ENCODE measurements at regions not wholly inside any gene's neighbourhood (a gene's known extent, or its start where the extent isn't known, plus 50 kb on each side); places are given as distances from the start of the nearest gene placed in this dataset.

- Histone ChIP-seq H2AFZ (ENCODE audit: low read depth, low read length) (no peak overlapping the region), H3K79me2 (ENCODE audit: insufficient read depth, low read length) (no peaks in the 10 kb centered on the region), H3K9ac (ENCODE audit: low read length) (no peak overlapping the region), H4K20me1 (ENCODE audit: insufficient read depth, low read length) (no peaks in the 10 kb centered on the region), H3K36me3 (ENCODE audit: insufficient read depth, low read length) (no peaks in the 10 kb centered on the region), H3K4me2 (ENCODE audit: low read length) (no peak overlapping the region), H3K27me3 (ENCODE audit: insufficient read depth, low read length) (no peaks in the 10 kb centered on the region), H3K4me3 (ENCODE audit: insufficient read depth, low read depth, low read length) (no peak overlapping the region), H3K4me1 (ENCODE audit: insufficient read depth, low read length) (no peaks in the 10 kb centered on the region), H3K9me3 (ENCODE audit: insufficient read depth, low read depth, low read length) (no peaks in the 10 kb centered on the region), H3K27ac (ENCODE audit: low read depth, low read length) (no peak overlapping the region)
- no peaks in the 10 kb centered on the region for H3K4me1 Mint-ChIP-seq (ENCODE audit: low read depth, unreplicated experiment)
- H3K4me3 Mint-ChIP-seq (ENCODE audit: unreplicated experiment) = no peak overlapping the region
- no peak for DNase-seq (ENCODE audit: low read depth)
- H3K36me3 Mint-ChIP-seq (ENCODE audit: low read depth, unreplicated experiment) = no peaks in the 10 kb centered on the region
- TF ChIP-seq EZH2 (IDR thresholded peaks at IDR 0.05; ENCODE audit: insufficient read depth, low read length) (no peak), CTCF (IDR thresholded peaks at IDR 0.05; ENCODE audit: insufficient read depth, low read depth, low read length) (no peak)
- no peaks in the 10 kb centered on the region for H3K27me3 Mint-ChIP-seq (ENCODE audit: low read depth, unreplicated experiment)
- H3K9me3 Mint-ChIP-seq (ENCODE audit: unreplicated experiment) = no peaks in the 10 kb centered on the region
- no peak overlapping the region for H3K27ac Mint-ChIP-seq (ENCODE audit: unreplicated experiment)
- FAIRE-seq = no peak
These were observed 1377.2 kb upstream of the CADM2 start for GRCh38 chr3:83581546-83581945.

GRCh38 chr3:83601704-83602103 is 1357.1 kb upstream of the CADM2 start:
- no peak for FAIRE-seq

More at GRCh38 chr3:83601704-83602103, 1357.1 kb upstream of the CADM2 start:
- Histone ChIP-seq H3K79me2 (ENCODE audit: insufficient read depth, low read length) (no peaks in the 10 kb centered on the region), H3K4me1 (ENCODE audit: insufficient read depth, low read length) (no peaks in the 10 kb centered on the region), H3K9ac (ENCODE audit: low read length) (no peak overlapping the region), H4K20me1 (ENCODE audit: insufficient read depth, low read length) (no peaks in the 10 kb centered on the region), H3K27ac (ENCODE audit: low read depth, low read length) (no peak overlapping the region), H3K4me3 (ENCODE audit: insufficient read depth, low read depth, low read length) (no peak overlapping the region), H3K4me2 (ENCODE audit: low read length) (no peak overlapping the region), H3K36me3 (ENCODE audit: insufficient read depth, low read length) (no peaks in the 10 kb centered on the region), H3K9me3 (ENCODE audit: insufficient read depth, low read depth, low read length) (no peaks in the 10 kb centered on the region), H3K27me3 (ENCODE audit: insufficient read depth, low read length) (no peaks in the 10 kb centered on the region), H2AFZ (ENCODE audit: low read depth, low read length) (no peak overlapping the region)
- no peaks in the 10 kb centered on the region for H3K4me1 Mint-ChIP-seq (ENCODE audit: low read depth, unreplicated experiment)
- TF ChIP-seq EZH2 (IDR thresholded peaks at IDR 0.05; ENCODE audit: insufficient read depth, low read length) = no peak
- no peak for TF ChIP-seq CTCF (IDR thresholded peaks at IDR 0.05; ENCODE audit: insufficient read depth, low read depth, low read length)
- H3K9me3 Mint-ChIP-seq (ENCODE audit: unreplicated experiment) = peaks cover under 1% of the 10 kb centered on the region
- H3K27ac Mint-ChIP-seq (ENCODE audit: unreplicated experiment) = no peak overlapping the region
- no peak for DNase-seq (ENCODE audit: low read depth)
- H3K36me3 Mint-ChIP-seq (ENCODE audit: low read depth, unreplicated experiment) = no peaks in the 10 kb centered on the region
- H3K4me3 Mint-ChIP-seq (ENCODE audit: unreplicated experiment) = no peak overlapping the region
- H3K27me3 Mint-ChIP-seq (ENCODE audit: low read depth, unreplicated experiment) = no peaks in the 10 kb centered on the region
